HepG2 (cell line): ENCODE measurements at regions not wholly inside any gene's neighbourhood (a gene's known extent, or its start where the extent isn't known, plus 50 kb on each side); places are given as distances from the start of the nearest gene placed in this dataset.

ENCODE experiments used
- AGO1 ChIP-seq: fragments of 200-400 bp; formaldehyde crosslinking; IDR thresholded peaks from 2 replicates; pipeline ENCODE4 v1.6.1; 2017; ENCODE audit warnings: mild to moderate bottlenecking, low read depth, low read length, moderate library complexity; ENCODE audit not compliant: poor library complexity, severe bottlenecking
- ASH2L ChIP-seq: fragments of 300-600, 200-600 bp; sonication (generic); IDR thresholded peaks from 2 replicates; pipeline ENCODE4 v1.7.0; 2017; ENCODE audit warnings: low read depth, mild to moderate bottlenecking, moderate library complexity, mixed read lengths, low read length; ENCODE audit not compliant: insufficient read length
- FOSL2 ChIP-seq: sonication (generic); formaldehyde crosslinking; IDR thresholded peaks from 2 replicates; pipeline ENCODE4 v1.4.0; 2020; ENCODE audit warnings: missing genetic modification reagents
- GZF1 ChIP-seq: sonication (generic); formaldehyde crosslinking; IDR thresholded peaks from 2 replicates; pipeline ENCODE4 v1.5.1; 2020; ENCODE audit warnings: mild to moderate bottlenecking, missing genetic modification reagents
- HNRNPK ChIP-seq: fragments of 200-400 bp; formaldehyde crosslinking; IDR thresholded peaks from 2 replicates; pipeline ENCODE4 v1.6.1; 2018; ENCODE audit warnings: low read length, low read depth, moderate library complexity, mild to moderate bottlenecking; ENCODE audit not compliant: poor library complexity, severe bottlenecking
- KDM5A ChIP-seq: fragments of 200-600 bp; sonication (generic); IDR thresholded peaks from 2 replicates; pipeline ENCODE4 v1.7.0; 2018; ENCODE audit warnings: antibody characterized with exemption, mild to moderate bottlenecking, low read length, borderline replicate concordance
- KLF16 ChIP-seq, 2 experiments: sonication (generic) in 1 of 2; formaldehyde crosslinking in 1 of 2; IDR thresholded peaks; 2 replicates each; pipeline versions ENCODE4 v1.6.1 to v1.8.0; 2016 to 2023; ENCODE audit warnings: missing genetic modification reagents in 2 of 2, missing compliant biosample characterization in 1 of 2
- PCBP1 ChIP-seq: fragments of 200-400 bp; formaldehyde crosslinking; IDR thresholded peaks from 2 replicates; pipeline ENCODE4 v1.6.1; 2017; ENCODE audit warnings: mild to moderate bottlenecking, low read depth, low read length, borderline replicate concordance
- PHF20 ChIP-seq: sonication (generic); formaldehyde crosslinking; IDR thresholded peaks from 2 replicates; pipeline ENCODE4 v1.5.0; 2020; ENCODE audit warnings: mild to moderate bottlenecking, missing genetic modification reagents
- RAD21 ChIP-seq: fragments of 450-650 bp; formaldehyde crosslinking; IDR thresholded peaks from 2 replicates; pipeline ENCODE4 v1.5.0; 2020; ENCODE audit warnings: mild to moderate bottlenecking
- SMARCC2 ChIP-seq: fragments of 450-650 bp; IDR thresholded peaks from 2 replicates; pipeline ENCODE4 v1.6.1; 2017; ENCODE audit warnings: antibody characterized with exemption, mild to moderate bottlenecking
- SMC3 ChIP-seq: IDR thresholded peaks from 2 replicates; pipeline ENCODE4 v1.6.1; 2011; ENCODE audit warnings: low read length, improper control_type of control experiment
- SP1 ChIP-seq, 2 experiments: fragments of 450-650 bp in 1 of 2; sonication (generic) in 1 of 2; formaldehyde crosslinking in 1 of 2; IDR thresholded peaks; 2 replicates each; pipeline versions ENCODE4 v1.4.0 to v1.6.1; 2016 to 2020; ENCODE audit warnings: missing genetic modification reagents in 1 of 2
- ZFY ChIP-seq: sonication (generic); formaldehyde crosslinking; IDR thresholded peaks from 2 replicates; pipeline ENCODE4 v1.4.0; 2020; ENCODE audit warnings: missing genetic modification reagents
- ZNF253 ChIP-seq: sonication (generic); formaldehyde crosslinking; IDR thresholded peaks from 2 replicates; pipeline ENCODE4 v1.8.0; 2022; ENCODE audit warnings: mild to moderate bottlenecking, missing genetic modification reagents, borderline replicate concordance
- ZNF263 ChIP-seq: sonication (generic); formaldehyde crosslinking; IDR thresholded peaks from 2 replicates; pipeline ENCODE4 v1.4.0; 2020; ENCODE audit warnings: missing genetic modification reagents
- ZNF33B ChIP-seq: sonication (generic); formaldehyde crosslinking; IDR thresholded peaks from 2 replicates; pipeline ENCODE4 v1.5.1; 2020; ENCODE audit warnings: mild to moderate bottlenecking, missing genetic modification reagents
- ZNF788 ChIP-seq: sonication (generic); formaldehyde crosslinking; IDR thresholded peaks from 2 replicates; pipeline ENCODE4 v1.5.0; 2020; ENCODE audit warnings: mild to moderate bottlenecking, missing genetic modification reagents, borderline replicate concordance
- TF ChIP-seq, protein P1 (sequence below): sonication (generic); formaldehyde crosslinking; IDR thresholded peaks from 2 replicates; pipeline ENCODE4 v1.4.0; 2020; ENCODE audit warnings: mild to moderate bottlenecking, missing genetic modification reagents, borderline replicate concordance
- TF ChIP-seq, protein P2 (sequence below): sonication (generic); formaldehyde crosslinking; IDR thresholded peaks from 2 replicates; pipeline ENCODE4 v1.4.0; 2020; ENCODE audit warnings: missing genetic modification reagents
- TF ChIP-seq, protein P3 (sequence below): sonication (generic); formaldehyde crosslinking; IDR thresholded peaks from 2 replicates; pipeline ENCODE4 v1.8.1; 2023; ENCODE audit warnings: missing genetic modification reagents, inconsistent platforms, borderline replicate concordance
- TF ChIP-seq, protein P4 (sequence below): sonication (generic); formaldehyde crosslinking; IDR thresholded peaks from 2 replicates; pipeline ENCODE4 v1.4.0; 2020; ENCODE audit warnings: mild to moderate bottlenecking, low read depth, missing genetic modification reagents

DNA sequence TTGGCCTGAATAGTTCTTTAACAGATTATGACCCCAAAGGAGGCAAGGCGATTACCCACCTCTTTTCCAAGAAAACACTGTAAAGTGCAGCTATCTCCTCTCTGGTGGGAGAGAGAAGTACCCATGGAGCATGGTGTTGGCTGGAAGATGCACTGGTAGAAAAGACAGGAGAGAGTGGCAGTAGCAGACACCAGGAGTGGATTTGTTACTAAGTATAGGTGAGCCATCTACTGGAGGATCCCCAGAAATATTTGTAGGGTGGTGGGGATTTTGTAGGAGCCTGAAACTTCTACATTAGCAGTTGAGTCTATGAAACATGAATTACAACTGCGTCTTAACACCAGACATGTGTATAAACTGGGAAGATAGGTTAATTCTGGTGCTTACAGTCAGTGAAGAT, 148.0 kb downstream of the SLC38A4 start (continued):
- TF ChIP-seq, protein P1, sequence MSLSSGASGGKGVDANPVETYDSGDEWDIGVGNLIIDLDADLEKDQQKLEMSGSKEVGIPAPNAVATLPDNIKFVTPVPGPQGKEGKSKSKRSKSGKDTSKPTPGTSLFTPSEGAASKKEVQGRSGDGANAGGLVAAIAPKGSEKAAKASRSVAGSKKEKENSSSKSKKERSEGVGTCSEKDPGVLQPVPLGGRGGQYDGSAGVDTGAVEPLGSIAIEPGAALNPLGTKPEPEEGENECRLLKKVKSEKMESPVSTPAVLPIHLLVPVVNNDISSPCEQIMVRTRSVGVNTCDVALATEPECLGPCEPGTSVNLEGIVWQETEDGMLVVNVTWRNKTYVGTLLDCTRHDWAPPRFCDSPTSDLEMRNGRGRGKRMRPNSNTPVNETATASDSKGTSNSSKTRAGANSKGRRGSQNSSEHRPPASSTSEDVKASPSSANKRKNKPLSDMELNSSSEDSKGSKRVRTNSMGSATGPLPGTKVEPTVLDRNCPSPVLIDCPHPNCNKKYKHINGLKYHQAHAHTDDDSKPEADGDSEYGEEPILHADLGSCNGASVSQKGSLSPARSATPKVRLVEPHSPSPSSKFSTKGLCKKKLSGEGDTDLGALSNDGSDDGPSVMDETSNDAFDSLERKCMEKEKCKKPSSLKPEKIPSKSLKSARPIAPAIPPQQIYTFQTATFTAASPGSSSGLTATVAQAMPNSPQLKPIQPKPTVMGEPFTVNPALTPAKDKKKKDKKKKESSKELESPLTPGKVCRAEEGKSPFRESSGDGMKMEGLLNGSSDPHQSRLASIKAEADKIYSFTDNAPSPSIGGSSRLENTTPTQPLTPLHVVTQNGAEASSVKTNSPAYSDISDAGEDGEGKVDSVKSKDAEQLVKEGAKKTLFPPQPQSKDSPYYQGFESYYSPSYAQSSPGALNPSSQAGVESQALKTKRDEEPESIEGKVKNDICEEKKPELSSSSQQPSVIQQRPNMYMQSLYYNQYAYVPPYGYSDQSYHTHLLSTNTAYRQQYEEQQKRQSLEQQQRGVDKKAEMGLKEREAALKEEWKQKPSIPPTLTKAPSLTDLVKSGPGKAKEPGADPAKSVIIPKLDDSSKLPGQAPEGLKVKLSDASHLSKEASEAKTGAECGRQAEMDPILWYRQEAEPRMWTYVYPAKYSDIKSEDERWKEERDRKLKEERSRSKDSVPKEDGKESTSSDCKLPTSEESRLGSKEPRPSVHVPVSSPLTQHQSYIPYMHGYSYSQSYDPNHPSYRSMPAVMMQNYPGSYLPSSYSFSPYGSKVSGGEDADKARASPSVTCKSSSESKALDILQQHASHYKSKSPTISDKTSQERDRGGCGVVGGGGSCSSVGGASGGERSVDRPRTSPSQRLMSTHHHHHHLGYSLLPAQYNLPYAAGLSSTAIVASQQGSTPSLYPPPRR, result no peak
- TF ChIP-seq RAD21, result peak; percentile 65; the same call in 1 of the 2 replicates
- TF ChIP-seq KDM5A, result no peak
- no peak for TF ChIP-seq AGO1
- TF ChIP-seq SMARCC2, result no peak
- TF ChIP-seq PHF20 (CRISPR knock-in tag), result no peak
- TF ChIP-seq KLF16 (CRISPR knock-in tag; IDR thresholded peaks at IDR 0.05), result 0 out of 4 replicates have a peak, but pooled peaks of 1 of the 2 experiments have one; percentile 24
- no peak for TF ChIP-seq ZFY (CRISPR knock-in tag)
- TF ChIP-seq, protein P2, sequence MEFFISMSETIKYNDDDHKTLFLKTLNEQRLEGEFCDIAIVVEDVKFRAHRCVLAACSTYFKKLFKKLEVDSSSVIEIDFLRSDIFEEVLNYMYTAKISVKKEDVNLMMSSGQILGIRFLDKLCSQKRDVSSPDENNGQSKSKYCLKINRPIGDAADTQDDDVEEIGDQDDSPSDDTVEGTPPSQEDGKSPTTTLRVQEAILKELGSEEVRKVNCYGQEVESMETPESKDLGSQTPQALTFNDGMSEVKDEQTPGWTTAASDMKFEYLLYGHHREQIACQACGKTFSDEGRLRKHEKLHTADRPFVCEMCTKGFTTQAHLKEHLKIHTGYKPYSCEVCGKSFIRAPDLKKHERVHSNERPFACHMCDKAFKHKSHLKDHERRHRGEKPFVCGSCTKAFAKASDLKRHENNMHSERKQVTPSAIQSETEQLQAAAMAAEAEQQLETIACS (CRISPR knock-in tag), result no peak
- TF ChIP-seq HNRNPK, result no peak
- no peak for TF ChIP-seq ZNF33B (CRISPR knock-in tag)
- TF ChIP-seq, protein P3, sequence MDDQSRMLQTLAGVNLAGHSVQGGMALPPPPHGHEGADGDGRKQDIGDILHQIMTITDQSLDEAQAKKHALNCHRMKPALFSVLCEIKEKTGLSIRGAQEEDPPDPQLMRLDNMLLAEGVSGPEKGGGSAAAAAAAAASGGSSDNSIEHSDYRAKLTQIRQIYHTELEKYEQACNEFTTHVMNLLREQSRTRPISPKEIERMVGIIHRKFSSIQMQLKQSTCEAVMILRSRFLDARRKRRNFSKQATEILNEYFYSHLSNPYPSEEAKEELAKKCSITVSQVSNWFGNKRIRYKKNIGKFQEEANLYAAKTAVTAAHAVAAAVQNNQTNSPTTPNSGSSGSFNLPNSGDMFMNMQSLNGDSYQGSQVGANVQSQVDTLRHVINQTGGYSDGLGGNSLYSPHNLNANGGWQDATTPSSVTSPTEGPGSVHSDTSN, result no peak
- TF ChIP-seq ZNF253 (CRISPR knock-in tag), result no peak
- no peak for TF ChIP-seq ZNF788 (CRISPR knock-in tag)
- no peak for TF ChIP-seq SP1 (IDR thresholded peaks at IDR 0.05)
- no peak for TF ChIP-seq SP1 (CRISPR knock-in tag; IDR thresholded peaks at IDR 0.05)
- no peak for TF ChIP-seq ASH2L
- no peak for TF ChIP-seq GZF1 (CRISPR knock-in tag)
- no peak for TF ChIP-seq ZNF263
- TF ChIP-seq PCBP1, result no peak
- peak; percentile 79; the same call in 1 of the 2 replicates for TF ChIP-seq SMC3
- no peak for TF ChIP-seq FOSL2 (CRISPR knock-in tag)
- TF ChIP-seq, protein P4, sequence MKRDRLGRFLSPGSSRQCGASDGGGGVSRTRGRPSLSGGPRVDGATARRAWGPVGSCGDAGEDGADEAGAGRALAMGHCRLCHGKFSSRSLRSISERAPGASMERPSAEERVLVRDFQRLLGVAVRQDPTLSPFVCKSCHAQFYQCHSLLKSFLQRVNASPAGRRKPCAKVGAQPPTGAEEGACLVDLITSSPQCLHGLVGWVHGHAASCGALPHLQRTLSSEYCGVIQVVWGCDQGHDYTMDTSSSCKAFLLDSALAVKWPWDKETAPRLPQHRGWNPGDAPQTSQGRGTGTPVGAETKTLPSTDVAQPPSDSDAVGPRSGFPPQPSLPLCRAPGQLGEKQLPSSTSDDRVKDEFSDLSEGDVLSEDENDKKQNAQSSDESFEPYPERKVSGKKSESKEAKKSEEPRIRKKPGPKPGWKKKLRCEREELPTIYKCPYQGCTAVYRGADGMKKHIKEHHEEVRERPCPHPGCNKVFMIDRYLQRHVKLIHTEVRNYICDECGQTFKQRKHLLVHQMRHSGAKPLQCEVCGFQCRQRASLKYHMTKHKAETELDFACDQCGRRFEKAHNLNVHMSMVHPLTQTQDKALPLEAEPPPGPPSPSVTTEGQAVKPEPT (CRISPR knock-in tag), result no peak
